ENCODE measurements at regions not wholly inside any gene's neighbourhood (a gene's known extent, or its start where the extent isn't known, plus 50 kb on each side); places are given as distances from the start of the nearest gene placed in this dataset.

DNA sequence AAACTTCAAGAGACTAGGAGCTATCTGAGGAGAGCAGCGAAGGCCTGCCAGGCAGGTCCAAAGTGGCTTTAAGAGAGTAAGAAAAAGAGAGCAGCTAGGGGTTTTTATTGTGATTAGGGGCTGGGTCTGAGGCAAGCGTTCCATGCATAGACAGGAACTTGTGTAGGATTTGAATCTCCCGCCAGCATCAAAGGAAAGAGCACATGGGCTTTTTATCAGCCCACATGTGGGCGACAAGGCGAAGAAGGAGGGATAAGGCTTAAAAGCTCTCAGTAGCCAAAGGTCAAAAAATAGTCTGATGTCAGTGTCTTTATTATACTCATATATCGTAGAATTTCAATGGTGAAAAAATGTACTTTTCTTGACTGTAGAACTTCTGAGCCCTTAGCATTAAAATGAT, 178.5 kb upstream of the TMEFF2 start:
- TF ChIP-seq, protein P1, sequence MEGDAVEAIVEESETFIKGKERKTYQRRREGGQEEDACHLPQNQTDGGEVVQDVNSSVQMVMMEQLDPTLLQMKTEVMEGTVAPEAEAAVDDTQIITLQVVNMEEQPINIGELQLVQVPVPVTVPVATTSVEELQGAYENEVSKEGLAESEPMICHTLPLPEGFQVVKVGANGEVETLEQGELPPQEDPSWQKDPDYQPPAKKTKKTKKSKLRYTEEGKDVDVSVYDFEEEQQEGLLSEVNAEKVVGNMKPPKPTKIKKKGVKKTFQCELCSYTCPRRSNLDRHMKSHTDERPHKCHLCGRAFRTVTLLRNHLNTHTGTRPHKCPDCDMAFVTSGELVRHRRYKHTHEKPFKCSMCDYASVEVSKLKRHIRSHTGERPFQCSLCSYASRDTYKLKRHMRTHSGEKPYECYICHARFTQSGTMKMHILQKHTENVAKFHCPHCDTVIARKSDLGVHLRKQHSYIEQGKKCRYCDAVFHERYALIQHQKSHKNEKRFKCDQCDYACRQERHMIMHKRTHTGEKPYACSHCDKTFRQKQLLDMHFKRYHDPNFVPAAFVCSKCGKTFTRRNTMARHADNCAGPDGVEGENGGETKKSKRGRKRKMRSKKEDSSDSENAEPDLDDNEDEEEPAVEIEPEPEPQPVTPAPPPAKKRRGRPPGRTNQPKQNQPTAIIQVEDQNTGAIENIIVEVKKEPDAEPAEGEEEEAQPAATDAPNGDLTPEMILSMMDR (IDR thresholded peaks at IDR 0.05) = no peak
- TF ChIP-seq POLR2AphosphoS5 (IDR thresholded peaks at IDR 0.05) = no peak

All from suprapubic skin (tissue), 3 donors.